T-helper 17 cell (primary cell): ENCODE measurements at regions not wholly inside any gene's neighbourhood (a gene's known extent, or its start where the extent isn't known, plus 50 kb on each side); places are given as distances from the start of the nearest gene placed in this dataset.

Source experiments
- ATAC-seq: fragments of 150-1000 bp; cut with Tn5 transposase; 2 replicates; pipeline ENCODE4 v1.10.0; 2021; ENCODE audit warnings: mild to moderate bottlenecking, moderate library complexity
- DNase-seq, 3 donors: peaks; one replicate each; pipeline versions ENCODE4 v3.0.0 to v3.0.0-alpha.2; 2020 to 2021
- H3K9me3 ChIP-seq: one replicate; pipeline ENCODE4 v1.7.0; 2013; ENCODE audit warnings: low read length, mild to moderate bottlenecking; ENCODE audit not compliant: control insufficient read depth, poor library complexity, severe bottlenecking
- H3K27ac Mint-ChIP-seq: one replicate; pipeline ENCODE4 v1.8.0; 2022; ENCODE audit warnings: mild to moderate bottlenecking, moderate library complexity, mixed read lengths
- H3K27me3 Mint-ChIP-seq: one replicate; pipeline ENCODE4 v1.8.0; 2022; ENCODE audit warnings: mixed read lengths
- H3K36me3 Mint-ChIP-seq: one replicate; pipeline ENCODE4 v1.8.0; 2022; ENCODE audit warnings: low read depth, mixed read lengths
- H3K4me1 Mint-ChIP-seq: one replicate; pipeline ENCODE4 v1.8.0; 2022; ENCODE audit warnings: mild to moderate bottlenecking, mixed read lengths
- H3K4me3 Mint-ChIP-seq: one replicate; pipeline ENCODE4 v1.8.0; 2022; ENCODE audit warnings: mild to moderate bottlenecking, moderate library complexity, mixed read lengths

- Mint-ChIP-seq H3K4me1 (no peaks in the 10 kb centered on the region), H3K27ac (no peak overlapping the region), H3K27me3 (peaks cover 40% of the 10 kb centered on the region), H3K4me3 (no peak overlapping the region), H3K36me3 (no peaks in the 10 kb centered on the region)
- H3K9me3 ChIP-seq = no peaks in the 10 kb centered on the region
- no peak for ATAC-seq
- DNase-seq = no peak
Observed at GRCh38 chr13:111508164-111508870, 187.9 kb downstream of the TEX29 start.

GRCh38 chr13:111508902-111509509 lies 188.6 kb downstream of the TEX29 start:
- Mint-ChIP-seq H3K36me3 (no peaks in the 10 kb centered on the region), H3K4me3 (no peak overlapping the region), H3K4me1 (no peaks in the 10 kb centered on the region), H3K27me3 (peaks cover 41% of the 10 kb centered on the region), H3K27ac (no peak overlapping the region)
- ATAC-seq (no peak), DNase-seq (no peak)
- H3K9me3 ChIP-seq = no peaks in the 10 kb centered on the region

- no peaks in the 10 kb centered on the region for H3K9me3 ChIP-seq
- no peaks in the 10 kb centered on the region for H3K36me3 Mint-ChIP-seq
- H3K4me1 Mint-ChIP-seq = no peaks in the 10 kb centered on the region
- H3K27me3 Mint-ChIP-seq = peaks cover 38% of the 10 kb centered on the region
- DNase-seq (no peak), ATAC-seq (no peak)
- H3K4me3 Mint-ChIP-seq = no peak overlapping the region
- H3K27ac Mint-ChIP-seq = no peak overlapping the region
Observed at GRCh38 chr13:111510502-111511218, 190.2 kb downstream of the TEX29 start.

GRCh38 chr13:111511219-111511732 lies 190.8 kb downstream of the TEX29 start:
- ATAC-seq (no peak), DNase-seq (no peak)
- Mint-ChIP-seq H3K36me3 (no peaks in the 10 kb centered on the region), H3K4me3 (no peak overlapping the region), H3K27ac (no peak overlapping the region), H3K4me1 (no peaks in the 10 kb centered on the region), H3K27me3 (peaks cover 37% of the 10 kb centered on the region)
- H3K9me3 ChIP-seq = no peaks in the 10 kb centered on the region

GRCh38 chr13:111511805-111512504 lies 191.5 kb downstream of the TEX29 start:
- ATAC-seq = no peak

GRCh38 chr13:111512707-111513106 lies 192.3 kb downstream of the TEX29 start:
- no peak overlapping the region for H3K27ac Mint-ChIP-seq
- H3K27me3 Mint-ChIP-seq = peaks cover 29% of the 10 kb centered on the region
- no peaks in the 10 kb centered on the region for H3K4me1 Mint-ChIP-seq
- no peak for ATAC-seq
- H3K9me3 ChIP-seq = no peaks in the 10 kb centered on the region
- no peak overlapping the region for H3K4me3 Mint-ChIP-seq
- no peak for DNase-seq
- no peaks in the 10 kb centered on the region for H3K36me3 Mint-ChIP-seq

More at GRCh38 chr13:111511805-111512504, 191.5 kb downstream of the TEX29 start:
- H3K27me3 Mint-ChIP-seq = peaks cover 31% of the 10 kb centered on the region
- no peak overlapping the region for H3K27ac Mint-ChIP-seq
- no peak overlapping the region for H3K4me3 Mint-ChIP-seq
- no peaks in the 10 kb centered on the region for H3K36me3 Mint-ChIP-seq
- no peak for DNase-seq
- H3K4me1 Mint-ChIP-seq = no peaks in the 10 kb centered on the region
- no peaks in the 10 kb centered on the region for H3K9me3 ChIP-seq

GRCh38 chr13:111513766-111514609 lies 193.5 kb downstream of the TEX29 start:
- H3K27ac Mint-ChIP-seq = no peak overlapping the region
- DNase-seq = no peak

GRCh38 chr13:111514610-111515306 lies 194.3 kb downstream of the TEX29 start:
- ATAC-seq = no peak
- H3K27me3 Mint-ChIP-seq = peaks cover 24% of the 10 kb centered on the region
- H3K4me1 Mint-ChIP-seq = no peaks in the 10 kb centered on the region
- no peaks in the 10 kb centered on the region for H3K9me3 ChIP-seq
- no peak for DNase-seq
- no peak overlapping the region for H3K4me3 Mint-ChIP-seq
- H3K27ac Mint-ChIP-seq = no peak overlapping the region
- H3K36me3 Mint-ChIP-seq = no peaks in the 10 kb centered on the region

More at GRCh38 chr13:111513766-111514609, 193.5 kb downstream of the TEX29 start:
- no peaks in the 10 kb centered on the region for H3K9me3 ChIP-seq
- no peaks in the 10 kb centered on the region for H3K4me1 Mint-ChIP-seq
- H3K4me3 Mint-ChIP-seq = no peak overlapping the region
- ATAC-seq = no peak
- H3K27me3 Mint-ChIP-seq = peaks cover 27% of the 10 kb centered on the region
- H3K36me3 Mint-ChIP-seq = no peaks in the 10 kb centered on the region

- no peak for DNase-seq
- no peaks in the 10 kb centered on the region for H3K9me3 ChIP-seq
- H3K27ac Mint-ChIP-seq = no peak overlapping the region
- ATAC-seq = no peak
- no peaks in the 10 kb centered on the region for H3K4me1 Mint-ChIP-seq
- H3K27me3 Mint-ChIP-seq = peaks cover 24% of the 10 kb centered on the region
- no peak overlapping the region for H3K4me3 Mint-ChIP-seq
- no peaks in the 10 kb centered on the region for H3K36me3 Mint-ChIP-seq
Observed at GRCh38 chr13:111515307-111515617, 194.8 kb downstream of the TEX29 start.

- H3K9me3 ChIP-seq = no peaks in the 10 kb centered on the region
- no peak overlapping the region for H3K4me3 Mint-ChIP-seq
- no peak overlapping the region for H3K27ac Mint-ChIP-seq
- peaks cover 24% of the 10 kb centered on the region for H3K27me3 Mint-ChIP-seq
- no peak for DNase-seq
- no peaks in the 10 kb centered on the region for H3K36me3 Mint-ChIP-seq
- no peaks in the 10 kb centered on the region for H3K4me1 Mint-ChIP-seq
- ATAC-seq = no peak
Observed at GRCh38 chr13:111515635-111516034, 195.2 kb downstream of the TEX29 start.

- no peak for DNase-seq
- peaks cover 30% of the 10 kb centered on the region for H3K27me3 Mint-ChIP-seq
- H3K36me3 Mint-ChIP-seq = no peaks in the 10 kb centered on the region
- no peak overlapping the region for H3K27ac Mint-ChIP-seq
- no peaks in the 10 kb centered on the region for H3K9me3 ChIP-seq
- H3K4me3 Mint-ChIP-seq = no peak overlapping the region
- ATAC-seq = no peak
- no peaks in the 10 kb centered on the region for H3K4me1 Mint-ChIP-seq
Observed at GRCh38 chr13:111516712-111517640, 196.5 kb downstream of the TEX29 start.
